ENCODE measurements at regions not wholly inside any gene's neighbourhood (a gene's known extent, or its start where the extent isn't known, plus 50 kb on each side); places are given as distances from the start of the nearest gene placed in this dataset.

GRCh38 chrY:15440696-15441408, 916.5 kb downstream of the NLGN4Y start:
- Histone ChIP-seq H3K4me3 (no peak overlapping the region), H3K27me3 (no peaks in the 10 kb centered on the region), H3K36me3 (no peaks in the 10 kb centered on the region), H3K9me3 (no peaks in the 10 kb centered on the region), H3K4me1 (no peaks in the 10 kb centered on the region), H3K27ac (no peak overlapping the region)
- whole genome bisulfite sequencing, 2 donors (ENCODE audit: low coverage in 1 of 2) = 56% methylated on average over 7 of the region's 8 CpGs; no CpG with 5 or more reads in 1 of the 2 donors
- ATAC-seq = no peak
- TF ChIP-seq POLR2A (IDR thresholded peaks at IDR 0.05) = no peak
- no peak for TF ChIP-seq EP300 (IDR thresholded peaks at IDR 0.05)
- TF ChIP-seq POLR2AphosphoS5 (IDR thresholded peaks at IDR 0.05) = no peak
- no peak for TF ChIP-seq CTCF (IDR thresholded peaks at IDR 0.05)

GRCh38 chrY:15441878-15442277, 917.5 kb downstream of the NLGN4Y start:
- H3K9me3 ChIP-seq = no peaks in the 10 kb centered on the region
- no peaks in the 10 kb centered on the region for H3K36me3 ChIP-seq
- no peak overlapping the region for H3K4me3 ChIP-seq
- 86% methylated on average over 1 of the region's 1 CpG; no CpG with 5 or more reads in 1 of the 2 donors for WGBS, 2 donors (ENCODE audit: low coverage in 1 of 2)
- no peaks in the 10 kb centered on the region for H3K4me1 ChIP-seq
- no peaks in the 10 kb centered on the region for H3K27me3 ChIP-seq
- ATAC-seq = no peak
- H3K27ac ChIP-seq = no peak overlapping the region
- TF ChIP-seq EP300 (IDR thresholded peaks at IDR 0.05) = no peak

- Histone ChIP-seq H3K27me3 (no peaks in the 10 kb centered on the region), H3K4me3 (no peak overlapping the region), H3K27ac (no peak overlapping the region), H3K9me3 (no peaks in the 10 kb centered on the region), H3K4me1 (no peaks in the 10 kb centered on the region), H3K36me3 (no peaks in the 10 kb centered on the region)
- no peak for ATAC-seq
- no CpG with 5 or more reads among the region's 1 CpG for WGBS, 2 donors (ENCODE audit: low coverage in 1 of 2)
- TF ChIP-seq CTCF (IDR thresholded peaks at IDR 0.05) = no peak
- TF ChIP-seq EP300 (IDR thresholded peaks at IDR 0.05) = no peak
- TF ChIP-seq POLR2AphosphoS5 (IDR thresholded peaks at IDR 0.05) = no peak
- no peak for TF ChIP-seq POLR2A (IDR thresholded peaks at IDR 0.05)
Measured at GRCh38 chrY:15445871-15446270, 921.5 kb downstream of the NLGN4Y start.

- TF ChIP-seq POLR2AphosphoS5 (IDR thresholded peaks at IDR 0.05) (no peak), EP300 (IDR thresholded peaks at IDR 0.05) (no peak), POLR2A (IDR thresholded peaks at IDR 0.05) (no peak), CTCF (IDR thresholded peaks at IDR 0.05) (no peak)
Measured at GRCh38 chrY:15446861-15447260, 922.5 kb downstream of the NLGN4Y start.

GRCh38 chrY:15447959-15448358, 923.6 kb downstream of the NLGN4Y start:
- WGBS, 2 donors (ENCODE audit: low coverage in 1 of 2) = 100% methylated on average over 1 of the region's 4 CpGs; no CpG with 5 or more reads in 1 of the 2 donors
- Histone ChIP-seq H3K27ac (no peak overlapping the region), H3K36me3 (no peaks in the 10 kb centered on the region), H3K4me3 (no peak overlapping the region), H3K27me3 (no peaks in the 10 kb centered on the region), H3K4me1 (no peaks in the 10 kb centered on the region), H3K9me3 (no peaks in the 10 kb centered on the region)
- TF ChIP-seq CTCF (IDR thresholded peaks at IDR 0.05) (no peak), POLR2AphosphoS5 (IDR thresholded peaks at IDR 0.05) (no peak), POLR2A (IDR thresholded peaks at IDR 0.05) (no peak), EP300 (IDR thresholded peaks at IDR 0.05) (no peak)
- no peak for ATAC-seq

More at GRCh38 chrY:15446861-15447260, 922.5 kb downstream of the NLGN4Y start:
- H3K4me3 ChIP-seq = no peak overlapping the region
- no peaks in the 10 kb centered on the region for H3K36me3 ChIP-seq
- no peaks in the 10 kb centered on the region for H3K9me3 ChIP-seq
- no peak overlapping the region for H3K27ac ChIP-seq
- no peaks in the 10 kb centered on the region for H3K27me3 ChIP-seq
- no peak for ATAC-seq
- H3K4me1 ChIP-seq = no peaks in the 10 kb centered on the region

All from gastroesophageal sphincter (tissue), 4 donors.